ENCODE measurements at regions not wholly inside any gene's neighbourhood (a gene's known extent, or its start where the extent isn't known, plus 50 kb on each side); places are given as distances from the start of the nearest gene placed in this dataset.

GRCh38 chr7:142593106-142593505 lies 156.2 kb upstream of the PRSS1 start:
- TF ChIP-seq, protein P1, sequence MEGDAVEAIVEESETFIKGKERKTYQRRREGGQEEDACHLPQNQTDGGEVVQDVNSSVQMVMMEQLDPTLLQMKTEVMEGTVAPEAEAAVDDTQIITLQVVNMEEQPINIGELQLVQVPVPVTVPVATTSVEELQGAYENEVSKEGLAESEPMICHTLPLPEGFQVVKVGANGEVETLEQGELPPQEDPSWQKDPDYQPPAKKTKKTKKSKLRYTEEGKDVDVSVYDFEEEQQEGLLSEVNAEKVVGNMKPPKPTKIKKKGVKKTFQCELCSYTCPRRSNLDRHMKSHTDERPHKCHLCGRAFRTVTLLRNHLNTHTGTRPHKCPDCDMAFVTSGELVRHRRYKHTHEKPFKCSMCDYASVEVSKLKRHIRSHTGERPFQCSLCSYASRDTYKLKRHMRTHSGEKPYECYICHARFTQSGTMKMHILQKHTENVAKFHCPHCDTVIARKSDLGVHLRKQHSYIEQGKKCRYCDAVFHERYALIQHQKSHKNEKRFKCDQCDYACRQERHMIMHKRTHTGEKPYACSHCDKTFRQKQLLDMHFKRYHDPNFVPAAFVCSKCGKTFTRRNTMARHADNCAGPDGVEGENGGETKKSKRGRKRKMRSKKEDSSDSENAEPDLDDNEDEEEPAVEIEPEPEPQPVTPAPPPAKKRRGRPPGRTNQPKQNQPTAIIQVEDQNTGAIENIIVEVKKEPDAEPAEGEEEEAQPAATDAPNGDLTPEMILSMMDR (conservative IDR thresholded peaks at IDR 0.05; ENCODE audit: low read length): no peak
- TF ChIP-seq EZH2phosphoT487 (IDR thresholded peaks at IDR 0.05; ENCODE audit: borderline replicate concordance): no peak

Measured in Loucy (cell line).